ENCODE measurements at regions not wholly inside any gene's neighbourhood (a gene's known extent, or its start where the extent isn't known, plus 50 kb on each side); places are given as distances from the start of the nearest gene placed in this dataset.

- FAIRE-seq, result no peak
- TF ChIP-seq POLR2A (IDR thresholded peaks at IDR 0.05; ENCODE audit: low read depth, low read length), result no peak
- DNase-seq (ENCODE audit: insufficient read length, low spot score), result no peak
Observed at GRCh38 chr7:25982684-25983083, 169.3 kb upstream of the NFE2L3 start.

GRCh38 chr7:25985196-25985595, 166.8 kb upstream of the NFE2L3 start:
- no peak for DNase-seq (ENCODE audit: insufficient read length, low spot score)
- no peak for FAIRE-seq
- no peak for TF ChIP-seq POLR2A (IDR thresholded peaks at IDR 0.05; ENCODE audit: low read depth, low read length)

GRCh38 chr7:25988640-25989039, 163.4 kb upstream of the NFE2L3 start:
- TF ChIP-seq POLR2A (IDR thresholded peaks at IDR 0.05; ENCODE audit: low read depth, low read length), result no peak
- FAIRE-seq (no peak), DNase-seq (ENCODE audit: insufficient read length, low spot score) (no peak)

GRCh38 chr7:25989140-25989705, 162.8 kb upstream of the NFE2L3 start:
- FAIRE-seq (no peak), DNase-seq (ENCODE audit: insufficient read length, low spot score) (no peak)
- TF ChIP-seq POLR2A (IDR thresholded peaks at IDR 0.05; ENCODE audit: low read depth, low read length), result no peak

- TF ChIP-seq POLR2A (IDR thresholded peaks at IDR 0.05; ENCODE audit: low read depth, low read length), result no peak
- no peak for DNase-seq (ENCODE audit: insufficient read length, low spot score)
- no peak for FAIRE-seq
Observed at GRCh38 chr7:25994433-25994994, 157.5 kb upstream of the NFE2L3 start.

- no peak for FAIRE-seq
- DNase-seq (ENCODE audit: insufficient read length, low spot score), result no peak
- TF ChIP-seq POLR2A (IDR thresholded peaks at IDR 0.05; ENCODE audit: low read depth, low read length), result no peak
Observed at GRCh38 chr7:25995216-25995615, 156.8 kb upstream of the NFE2L3 start.

- FAIRE-seq (no peak), DNase-seq (ENCODE audit: insufficient read length, low spot score) (no peak)
- TF ChIP-seq POLR2A (IDR thresholded peaks at IDR 0.05; ENCODE audit: low read depth, low read length), result no peak
Observed at GRCh38 chr7:25996006-25996408, 156.0 kb upstream of the NFE2L3 start.

GRCh38 chr7:25998499-25998898, 153.5 kb upstream of the NFE2L3 start:
- DNase-seq (ENCODE audit: insufficient read length, low spot score) (no peak), FAIRE-seq (no peak)
- no peak for TF ChIP-seq POLR2A (IDR thresholded peaks at IDR 0.05; ENCODE audit: low read depth, low read length)

- TF ChIP-seq POLR2A (IDR thresholded peaks at IDR 0.05; ENCODE audit: low read depth, low read length), result no peak
- FAIRE-seq (no peak), DNase-seq (ENCODE audit: insufficient read length, low spot score) (no peak)
Observed at GRCh38 chr7:26000841-26001240, 151.2 kb upstream of the NFE2L3 start.

- FAIRE-seq, result no peak
- DNase-seq (ENCODE audit: insufficient read length, low spot score), result no peak
- no peak for TF ChIP-seq POLR2A (IDR thresholded peaks at IDR 0.05; ENCODE audit: low read depth, low read length)
Observed at GRCh38 chr7:26001662-26002244, 150.2 kb upstream of the NFE2L3 start.

- TF ChIP-seq POLR2A (IDR thresholded peaks at IDR 0.05; ENCODE audit: low read depth, low read length), result no peak
- no peak for FAIRE-seq
- DNase-seq (ENCODE audit: insufficient read length, low spot score), result no peak
Observed at GRCh38 chr7:26005683-26006410, 146.2 kb upstream of the NFE2L3 start.

GRCh38 chr7:26006426-26006825, 145.6 kb upstream of the NFE2L3 start:
- FAIRE-seq (no peak), DNase-seq (ENCODE audit: insufficient read length, low spot score) (no peak)
- TF ChIP-seq POLR2A (IDR thresholded peaks at IDR 0.05; ENCODE audit: low read depth, low read length), result no peak

GRCh38 chr7:26007510-26007909, 144.5 kb upstream of the NFE2L3 start:
- DNase-seq (ENCODE audit: insufficient read length, low spot score), result no peak
- FAIRE-seq, result no peak
- no peak for TF ChIP-seq POLR2A (IDR thresholded peaks at IDR 0.05; ENCODE audit: low read depth, low read length)

- TF ChIP-seq POLR2A (IDR thresholded peaks at IDR 0.05; ENCODE audit: low read depth, low read length), result no peak
- FAIRE-seq (no peak), DNase-seq (ENCODE audit: insufficient read length, low spot score) (no peak)
Observed at GRCh38 chr7:26008428-26008827, 143.6 kb upstream of the NFE2L3 start.

Measured in H54 (cell line).